ENCODE measurements at regions not wholly inside any gene's neighbourhood (a gene's known extent, or its start where the extent isn't known, plus 50 kb on each side); places are given as distances from the start of the nearest gene placed in this dataset.

GRCh38 chr12:105427883-105428282, 97.4 kb downstream of the C12orf75 start:
- TF ChIP-seq CREB1 (IDR thresholded peaks at IDR 0.05; ENCODE audit: low read depth) (no peak), TAF1 (IDR thresholded peaks at IDR 0.05; ENCODE audit: low read depth) (no peak), REST (IDR thresholded peaks at IDR 0.05; ENCODE audit: low read depth) (no peak), RAD21 (IDR thresholded peaks at IDR 0.05; ENCODE audit: low read depth) (no peak), NFIC (IDR thresholded peaks at IDR 0.05) (no peak), EGR1 (IDR thresholded peaks at IDR 0.05) (no peak), EP300 (IDR thresholded peaks at IDR 0.05; ENCODE audit: borderline replicate concordance) (no peak), FOXM1 (IDR thresholded peaks at IDR 0.05; ENCODE audit: borderline replicate concordance, low read depth) (no peak), CEBPB (IDR thresholded peaks at IDR 0.05) (no peak), YY1 (IDR thresholded peaks at IDR 0.05; ENCODE audit: low read depth) (no peak), TEAD4 (IDR thresholded peaks at IDR 0.05) (no peak), ZBTB7A (IDR thresholded peaks at IDR 0.05; ENCODE audit: low read depth) (no peak)
- TF ChIP-seq, protein P1, sequence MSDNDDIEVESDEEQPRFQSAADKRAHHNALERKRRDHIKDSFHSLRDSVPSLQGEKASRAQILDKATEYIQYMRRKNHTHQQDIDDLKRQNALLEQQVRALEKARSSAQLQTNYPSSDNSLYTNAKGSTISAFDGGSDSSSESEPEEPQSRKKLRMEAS (IDR thresholded peaks at IDR 0.05), result no peak
